ENCODE measurements at regions not wholly inside any gene's neighbourhood (a gene's known extent, or its start where the extent isn't known, plus 50 kb on each side); places are given as distances from the start of the nearest gene placed in this dataset.

DNA sequence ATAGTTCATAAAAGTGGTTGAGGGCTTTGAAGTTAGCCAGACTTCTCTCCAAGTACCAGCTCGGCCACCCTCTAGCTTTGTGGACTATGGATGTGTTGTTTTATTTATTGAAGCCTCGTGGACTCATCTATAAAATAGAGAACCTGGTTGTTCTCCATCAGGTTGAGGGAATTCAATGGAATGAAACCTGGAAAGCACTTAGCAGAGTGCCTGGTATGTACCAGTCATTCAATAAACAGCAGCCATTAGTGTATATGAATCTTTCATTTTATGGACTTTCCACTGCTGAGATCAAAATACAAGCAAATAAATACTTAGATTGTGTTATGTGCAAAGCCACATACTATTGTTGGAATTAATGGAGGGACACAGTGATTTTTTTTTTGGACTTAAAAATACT, 206.8 kb downstream of the SOX4 start:
- TF ChIP-seq, protein P1, sequence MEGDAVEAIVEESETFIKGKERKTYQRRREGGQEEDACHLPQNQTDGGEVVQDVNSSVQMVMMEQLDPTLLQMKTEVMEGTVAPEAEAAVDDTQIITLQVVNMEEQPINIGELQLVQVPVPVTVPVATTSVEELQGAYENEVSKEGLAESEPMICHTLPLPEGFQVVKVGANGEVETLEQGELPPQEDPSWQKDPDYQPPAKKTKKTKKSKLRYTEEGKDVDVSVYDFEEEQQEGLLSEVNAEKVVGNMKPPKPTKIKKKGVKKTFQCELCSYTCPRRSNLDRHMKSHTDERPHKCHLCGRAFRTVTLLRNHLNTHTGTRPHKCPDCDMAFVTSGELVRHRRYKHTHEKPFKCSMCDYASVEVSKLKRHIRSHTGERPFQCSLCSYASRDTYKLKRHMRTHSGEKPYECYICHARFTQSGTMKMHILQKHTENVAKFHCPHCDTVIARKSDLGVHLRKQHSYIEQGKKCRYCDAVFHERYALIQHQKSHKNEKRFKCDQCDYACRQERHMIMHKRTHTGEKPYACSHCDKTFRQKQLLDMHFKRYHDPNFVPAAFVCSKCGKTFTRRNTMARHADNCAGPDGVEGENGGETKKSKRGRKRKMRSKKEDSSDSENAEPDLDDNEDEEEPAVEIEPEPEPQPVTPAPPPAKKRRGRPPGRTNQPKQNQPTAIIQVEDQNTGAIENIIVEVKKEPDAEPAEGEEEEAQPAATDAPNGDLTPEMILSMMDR (IDR thresholded peaks at IDR 0.05): no peak
- no peak for TF ChIP-seq POLR2A (IDR thresholded peaks at IDR 0.05)
